Neutrophil (primary cell): ENCODE measurements at regions not wholly inside any gene's neighbourhood (a gene's known extent, or its start where the extent isn't known, plus 50 kb on each side); places are given as distances from the start of the nearest gene placed in this dataset.

Source experiments
- H3K27ac ChIP-seq: fragments of 200-600 bp; sonication (generic); 2 replicates; pipeline ENCODE4 v1.5.1; 2016; ENCODE audit warnings: mild to moderate bottlenecking, moderate library complexity
- H3K27me3 ChIP-seq: fragments of 200-600 bp; sonication (generic); 2 replicates; pipeline ENCODE4 v1.6.0; 2016; ENCODE audit warnings: mild to moderate bottlenecking
- H3K36me3 ChIP-seq: fragments of 200-600 bp; sonication (generic); 2 replicates; pipeline ENCODE4 v1.5.1; 2017
- H3K4me1 ChIP-seq, 2 experiments: fragments of 200-600 bp in 1 of 2; sonication (generic) in 1 of 2; 1 replicate in 1 of 2; 2 replicates in 1 of 2; pipeline versions ENCODE4 v1.5.1 to v1.6.1; 2013 to 2016; ENCODE audit warnings: low read depth in 1 of 2, low read length in 1 of 2, mild to moderate bottlenecking in 1 of 2, moderate library complexity in 1 of 2; ENCODE audit not compliant: control insufficient read depth in 1 of 2, insufficient read depth in 1 of 2
- H3K4me3 ChIP-seq, 2 experiments: fragments of 200-600 bp in 1 of 2; sonication (generic) in 1 of 2; 1 replicate in 1 of 2; 2 replicates in 1 of 2; pipeline ENCODE4 v1.5.1; 2013 to 2016; ENCODE audit warnings: low read depth in 1 of 2, low read length in 1 of 2, mild to moderate bottlenecking in 1 of 2, moderate library complexity in 1 of 2
- H3K9me3 ChIP-seq: fragments of 200-600 bp; sonication (generic); 2 replicates; pipeline ENCODE4 v1.5.1; 2016
- CTCF ChIP-seq: fragments of 200-600 bp; sonication (generic); IDR thresholded peaks from 2 replicates; pipeline ENCODE4 v1.5.1; 2016; ENCODE audit warnings: antibody characterized with exemption

DNA sequence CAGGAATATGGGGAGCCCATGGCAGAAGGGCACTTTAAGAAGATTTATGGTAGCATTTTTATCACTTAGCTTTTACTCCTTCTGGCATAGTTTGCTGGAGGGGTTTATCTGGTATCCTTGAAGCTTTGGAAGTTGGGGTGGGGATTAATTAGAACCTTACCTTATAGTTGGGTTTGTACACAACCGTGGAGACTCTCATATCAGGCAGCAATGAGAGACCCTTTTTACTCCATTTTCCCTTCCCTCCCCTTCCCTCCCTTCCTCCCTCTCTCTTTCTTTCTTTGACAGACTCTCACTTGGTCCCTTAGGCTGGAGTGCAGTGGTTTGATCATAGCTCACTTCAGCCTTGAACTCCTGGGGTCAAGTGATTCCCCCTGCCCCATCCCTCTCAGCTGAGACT, 465.8 kb upstream of the PODXL start:
- Histone ChIP-seq H3K36me3 (no peaks in the 10 kb centered on the region), H3K27ac (no peak overlapping the region), H3K4me1 (no peaks in the 10 kb centered on the region), H3K9me3 (no peaks in the 10 kb centered on the region), H3K4me3 (no peak overlapping the region), H3K27me3 (no peaks in the 10 kb centered on the region)
- TF ChIP-seq CTCF: no peak

DNA sequence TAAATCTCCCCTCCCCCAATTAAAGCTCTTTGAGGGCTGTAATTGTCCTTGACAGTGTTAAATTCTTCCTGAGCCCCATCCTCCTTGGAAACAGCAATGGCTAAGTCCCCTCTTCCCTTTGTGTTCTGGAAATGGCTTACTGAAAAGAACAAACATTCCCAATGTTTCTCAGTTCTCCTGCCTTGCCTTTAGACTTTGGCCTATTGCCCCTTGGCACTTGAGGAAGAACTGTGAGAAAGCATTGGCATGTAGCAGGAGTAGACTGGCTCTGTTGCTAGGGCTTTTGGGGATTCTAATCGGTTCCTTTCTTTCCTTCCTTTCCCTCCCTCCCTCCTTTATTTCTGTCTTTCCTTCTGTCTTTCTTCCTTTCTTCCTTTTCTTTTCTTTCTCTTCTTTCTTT, 463.3 kb upstream of the PODXL start:
- Histone ChIP-seq H3K4me3 (no peak overlapping the region), H3K4me1 (no peaks in the 10 kb centered on the region), H3K27ac (no peak overlapping the region), H3K36me3 (no peaks in the 10 kb centered on the region), H3K9me3 (no peaks in the 10 kb centered on the region), H3K27me3 (no peaks in the 10 kb centered on the region)
- no peak for TF ChIP-seq CTCF

GRCh38 chr7:132009778-132010177, 453.4 kb upstream of the PODXL start:
- Histone ChIP-seq H3K4me1 (no peaks in the 10 kb centered on the region), H3K4me3 (no peak overlapping the region), H3K27ac (no peak overlapping the region), H3K36me3 (no peaks in the 10 kb centered on the region), H3K9me3 (no peaks in the 10 kb centered on the region), H3K27me3 (no peaks in the 10 kb centered on the region)
- TF ChIP-seq CTCF: no peak

DNA sequence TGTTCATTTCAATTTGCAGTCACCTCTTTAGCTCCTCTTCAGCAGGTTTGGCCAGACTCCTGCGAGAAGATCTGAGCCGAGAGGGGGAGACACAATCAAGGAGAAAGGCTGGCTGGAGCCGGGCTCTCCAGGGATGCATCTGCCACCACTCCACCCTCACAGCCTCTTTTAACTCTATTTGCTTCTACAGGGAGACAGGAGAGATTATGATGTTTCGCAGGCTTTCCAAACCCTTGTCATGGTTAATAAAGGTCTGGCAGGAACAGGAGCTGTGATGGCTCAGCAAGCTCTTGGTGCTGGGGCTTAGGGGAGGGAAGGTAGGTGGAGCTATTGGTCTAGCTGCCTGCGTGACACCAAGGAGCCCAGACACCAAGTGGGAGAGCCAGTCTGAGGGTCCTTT, 448.1 kb upstream of the PODXL start:
- Histone ChIP-seq H3K36me3 (no peaks in the 10 kb centered on the region), H3K9me3 (no peaks in the 10 kb centered on the region), H3K4me3 (no peak overlapping the region), H3K4me1 (no peaks in the 10 kb centered on the region), H3K27ac (no peak overlapping the region), H3K27me3 (no peaks in the 10 kb centered on the region)
- no peak for TF ChIP-seq CTCF

GRCh38 chr7:132002343-132002968, 446.0 kb upstream of the PODXL start:
- Histone ChIP-seq H3K36me3 (no peaks in the 10 kb centered on the region), H3K4me1 (no peaks in the 10 kb centered on the region)
- no peak for TF ChIP-seq CTCF

GRCh38 chr7:132001146-132001545, 444.7 kb upstream of the PODXL start:
- H3K27ac ChIP-seq: no peak overlapping the region
- H3K4me1 ChIP-seq: no peaks in the 10 kb centered on the region
- no peaks in the 10 kb centered on the region for H3K27me3 ChIP-seq
- no peaks in the 10 kb centered on the region for H3K9me3 ChIP-seq
- H3K4me3 ChIP-seq: no peak overlapping the region
- TF ChIP-seq CTCF: no peak
- no peaks in the 10 kb centered on the region for H3K36me3 ChIP-seq

More at GRCh38 chr7:132002343-132002968, 446.0 kb upstream of the PODXL start:
- Histone ChIP-seq H3K4me3 (no peak overlapping the region), H3K9me3 (no peaks in the 10 kb centered on the region), H3K27ac (no peak overlapping the region), H3K27me3 (no peaks in the 10 kb centered on the region)
